IMR-90 (cell line): ENCODE measurements at regions not wholly inside any gene's neighbourhood (a gene's known extent, or its start where the extent isn't known, plus 50 kb on each side); places are given as distances from the start of the nearest gene placed in this dataset.
"Not testable (repeated sequence)": the region's sequence is repeated elsewhere in the genome, so short reads cannot be mapped to it uniquely, and the experiment has no call there.

Experiments
- ATAC-seq: fragments of 200-7000 bp; cut with Tn5 transposase; 2 replicates; pipeline ENCODE4 v1.9.1; 2020; ENCODE audit warnings: low read depth, mild to moderate bottlenecking, moderate library complexity
- BruUV-seq: library from RNA; stranded (reverse); fragments of 400-500 nt; replicated peaks from 2 replicates; lab custom pipeline; 2021; lab: Mats Ljungman, UMichigan
- CTCF ChIA-PET: fragments of 300-600 bp; formaldehyde crosslinking; extraction: SDS; loops from one replicate; lab custom pipeline; 2021; ENCODE audit warnings: antibody characterized with exemption; lab: Yijun Ruan, JAX
- POLR2A ChIA-PET: fragments of 300-600 bp; sonication (Branson Sonifier 250); formaldehyde crosslinking; loops from one replicate; lab custom pipeline; 2022; ENCODE audit warnings: antibody characterized with exemption; ENCODE audit not compliant: unreplicated experiment; lab: Charles Lee
- DNase-seq: peaks from one replicate; pipeline ENCODE4 v3.0.0; 2013
- H2AFZ ChIP-seq: replicated peaks from 2 replicates; pipeline ENCODE3; 2013; ENCODE audit warnings: low read length, mild to moderate bottlenecking; ENCODE audit not compliant: poor library complexity
- H2AK5ac ChIP-seq: 2 replicates; pipeline ENCODE4 v1.6.1; 2013; ENCODE audit warnings: low read depth, low read length, inconsistent platforms
- H2AK9ac ChIP-seq: replicated peaks from 2 replicates; pipeline ENCODE3; 2013; ENCODE audit warnings: mild to moderate bottlenecking, low read depth, low read length, moderate library complexity; ENCODE audit not compliant: poor library complexity
- H2BK120ac ChIP-seq: 2 replicates; pipeline ENCODE4 v1.6.1; 2013; ENCODE audit warnings: low read depth, low read length, inconsistent platforms
- H2BK15ac ChIP-seq: 3 replicates; pipeline ENCODE4 v1.6.1; 2013; ENCODE audit warnings: low read depth, low read length, inconsistent platforms
- H2BK20ac ChIP-seq: 2 replicates; pipeline ENCODE4 v1.6.1; 2013; ENCODE audit warnings: low read depth, mild to moderate bottlenecking, inconsistent platforms, low read length, moderate library complexity
- H2BK5ac ChIP-seq: 2 replicates; pipeline ENCODE4 v1.6.1; 2013; ENCODE audit warnings: mild to moderate bottlenecking, low read depth, low read length, inconsistent platforms; ENCODE audit not compliant: poor library complexity, severe bottlenecking
- H3K14ac ChIP-seq: replicated peaks from 2 replicates; pipeline ENCODE4 v1.6.1; 2013; ENCODE audit warnings: low read depth, low read length, inconsistent platforms
- H3K18ac ChIP-seq: 2 replicates; pipeline ENCODE4 v1.6.1; 2013; ENCODE audit warnings: low read depth, low read length, control low read depth
- H3K23ac ChIP-seq: 2 replicates; pipeline ENCODE4 v1.6.1; 2013; ENCODE audit warnings: low read depth, low read length, inconsistent platforms
- H3K27ac ChIP-seq: 2 replicates; pipeline ENCODE4 v1.5.1; 2013; ENCODE audit warnings: mild to moderate bottlenecking, control low read depth, low read length; ENCODE audit not compliant: insufficient read depth
- H3K27me3 ChIP-seq: 2 replicates; pipeline ENCODE4 v1.6.1; 2013; ENCODE audit warnings: low read length; ENCODE audit not compliant: control insufficient read depth, insufficient read depth
- H3K36me3 ChIP-seq: 2 replicates; pipeline ENCODE4 v1.6.1; 2013; ENCODE audit warnings: low read length, mixed read lengths; ENCODE audit not compliant: control insufficient read depth, insufficient read depth
- H3K4ac ChIP-seq: 2 replicates; pipeline ENCODE4 v1.6.1; 2013; ENCODE audit warnings: low read depth, low read length, inconsistent platforms
- H3K4me1 ChIP-seq: 2 replicates; pipeline ENCODE4 v1.6.1; 2013; ENCODE audit warnings: low read length, mixed read lengths; ENCODE audit not compliant: control insufficient read depth, insufficient read depth
- H3K4me2 ChIP-seq: 2 replicates; pipeline ENCODE4 v1.6.1; 2013; ENCODE audit warnings: low read depth, mild to moderate bottlenecking, control low read depth, low read length, moderate library complexity
- H3K4me3 ChIP-seq: 2 replicates; pipeline ENCODE4 v1.5.1; 2013; ENCODE audit warnings: low read depth, mild to moderate bottlenecking, control low read depth, low read length, moderate library complexity; ENCODE audit not compliant: insufficient read depth
- H3K56ac ChIP-seq: 2 replicates; pipeline ENCODE4 v1.6.1; 2013; ENCODE audit warnings: low read length, inconsistent platforms; ENCODE audit not compliant: insufficient read depth; ENCODE audit errors: extremely low read depth
- H3K79me1 ChIP-seq, 2 experiments: 2 replicates each; pipeline ENCODE4 v1.6.1; 2013; ENCODE audit warnings: low read length in 2 of 2, inconsistent platforms in 1 of 2, low read depth in 1 of 2
- H3K9ac ChIP-seq: 2 replicates; pipeline ENCODE4 v1.6.1; 2013; ENCODE audit warnings: low read depth, low read length, control low read depth
- H3K9me1 ChIP-seq: 2 replicates; pipeline ENCODE4 v1.6.1; 2013; ENCODE audit warnings: low read length, inconsistent platforms; ENCODE audit not compliant: insufficient read depth
- H3K9me3 ChIP-seq: 2 replicates; pipeline ENCODE4 v1.6.1; 2013; ENCODE audit warnings: low read length; ENCODE audit not compliant: control insufficient read depth, insufficient read depth
- H4K20me1 ChIP-seq: 2 replicates; pipeline ENCODE4 v1.6.1; 2013; ENCODE audit warnings: low read length, inconsistent platforms; ENCODE audit not compliant: insufficient read depth
- H4K5ac ChIP-seq: 2 replicates; pipeline ENCODE4 v1.6.1; 2013; ENCODE audit warnings: mild to moderate bottlenecking, low read depth, low read length, control low read depth
- H4K8ac ChIP-seq, 2 experiments: 2 replicates each; pipeline ENCODE4 v1.6.1; 2013; ENCODE audit warnings: low read depth in 2 of 2, low read length in 2 of 2, control low read depth in 1 of 2, inconsistent platforms in 1 of 2
- H4K91ac ChIP-seq: 2 replicates; pipeline ENCODE4 v1.6.1; 2013; ENCODE audit warnings: low read depth, low read length, inconsistent platforms; ENCODE audit not compliant: insufficient read depth
- WGBS, 2 experiments: methylation state at CpG; one replicate each; pipeline versions ENCODE4 v1.1.5 to v1.1.7; 2013; ENCODE audit warnings: missing lambda C conversion rate in 2 of 2; ENCODE audit not compliant: insufficient read length in 1 of 2; ENCODE audit errors: extremely low coverage in 2 of 2; 5-methylcytosine and 5-hydroxymethylcytosine counted together
- dilution Hi-C: fragments of 300-500 bp; cut with HindIII; formaldehyde crosslinking; loops from one replicate; pipeline ENCODE4 v1.14.3; 2018; ENCODE audit warnings: low sequenced_read_pairs; ENCODE audit not compliant: unreplicated experiment
- in situ Hi-C: fragments of 300-500 bp; cut with MboI; formaldehyde crosslinking; loops from 3 replicates; pipeline ENCODE4 v1.14.3; 2019; ENCODE audit warnings: low sequenced_read_pairs, inconsistent platforms, mixed read lengths
- intact Hi-C: fragments of 100-400 bp; cut with micrococcal nuclease; formaldehyde crosslinking; loops from 2 replicates; pipeline ENCODE4 v1.10.0; 2022

DNA sequence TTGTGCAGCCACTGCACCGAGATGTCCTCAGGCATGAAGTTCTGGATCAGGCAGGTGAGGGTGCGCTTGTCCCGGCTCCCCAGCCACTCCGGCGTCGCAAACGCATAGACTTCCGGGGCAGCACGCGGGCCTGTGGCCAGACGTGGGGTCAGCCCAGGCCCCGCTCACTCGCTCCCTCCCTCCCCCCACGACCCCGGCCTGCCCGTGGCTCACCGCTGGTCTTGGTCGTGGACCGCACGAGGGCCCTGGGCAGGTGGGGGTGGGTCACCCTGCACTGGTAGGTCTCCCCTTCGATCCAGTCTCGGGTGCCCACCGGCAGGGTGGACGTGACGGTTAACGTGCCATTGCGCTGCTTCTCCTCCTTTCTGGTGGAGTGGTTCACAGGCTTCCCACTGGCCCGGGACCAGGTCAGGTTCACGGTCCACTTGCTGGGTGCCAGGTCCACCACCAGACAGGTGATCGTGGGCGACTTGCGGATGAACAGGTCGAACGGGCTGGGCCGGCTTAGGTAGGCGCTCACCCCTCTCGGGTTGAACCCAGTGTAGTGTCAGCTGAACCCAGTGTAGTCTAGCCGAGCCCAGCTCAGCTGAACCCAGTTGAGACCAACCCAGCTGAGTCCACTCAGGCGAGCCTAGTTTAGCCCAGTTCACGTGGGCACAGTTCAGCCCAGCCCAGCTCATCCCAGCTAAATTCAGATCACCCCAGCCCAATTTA, 195.8 kb downstream of the TMEM121 start:
- H3K27ac ChIP-seq, H2AK9ac ChIP-seq, H3K4me1 ChIP-seq, H2BK120ac ChIP-seq, CTCF ChIA-PET, H3K18ac ChIP-seq, H2AFZ ChIP-seq, H3K23ac ChIP-seq, H3K27me3 ChIP-seq, H2BK5ac ChIP-seq, DNase-seq, H3K4me2 ChIP-seq, H4K5ac ChIP-seq, H3K4me3 ChIP-seq, H4K20me1 ChIP-seq, H3K9me1 ChIP-seq, H4K91ac ChIP-seq, dilution Hi-C loops, POLR2A ChIA-PET, H3K56ac ChIP-seq, H3K36me3 ChIP-seq, H4K8ac ChIP-seq, H3K14ac ChIP-seq, H3K9ac ChIP-seq, H2BK20ac ChIP-seq, H3K79me1 ChIP-seq, ATAC-seq, H2AK5ac ChIP-seq, BruUV-seq, intact Hi-C loops, H3K9me3 ChIP-seq, H3K4ac ChIP-seq, in situ Hi-C loops, H2BK15ac ChIP-seq: not testable (repeated sequence)
- WGBS, 2 experiments, result 86% methylated on average over 11 of the region's 40 CpGs; no CpG with 5 or more reads in 1 of the 2 experiments

GRCh38 chr14:105723271-105723670, 196.9 kb downstream of the TMEM121 start:
- POLR2A ChIA-PET, H3K9me3 ChIP-seq, H2AK9ac ChIP-seq, H3K4me2 ChIP-seq, H3K9me1 ChIP-seq, H2BK120ac ChIP-seq, H4K8ac ChIP-seq, CTCF ChIA-PET, H3K23ac ChIP-seq, ATAC-seq, H3K27ac ChIP-seq, in situ Hi-C loops, BruUV-seq, H3K79me1 ChIP-seq, H3K9ac ChIP-seq, H4K20me1 ChIP-seq, H4K5ac ChIP-seq, dilution Hi-C loops, H3K18ac ChIP-seq, H3K56ac ChIP-seq, H3K36me3 ChIP-seq, H2AFZ ChIP-seq, H2AK5ac ChIP-seq, H3K14ac ChIP-seq, H2BK20ac ChIP-seq, H3K27me3 ChIP-seq, H2BK15ac ChIP-seq, intact Hi-C loops, H3K4me1 ChIP-seq, H3K4me3 ChIP-seq, H3K4ac ChIP-seq, H2BK5ac ChIP-seq, H4K91ac ChIP-seq, DNase-seq: not testable (repeated sequence)
- WGBS, 2 experiments, result no CpG with 5 or more reads among the region's 8 CpGs
